IMR-90 (cell line): ENCODE measurements at regions not wholly inside any gene's neighbourhood (a gene's known extent, or its start where the extent isn't known, plus 50 kb on each side); places are given as distances from the start of the nearest gene placed in this dataset.

Source experiments
- ATAC-seq: fragments of 200-7000 bp; cut with Tn5 transposase; 2 replicates; pipeline ENCODE4 v1.9.1; 2020; ENCODE audit warnings: low read depth, mild to moderate bottlenecking, moderate library complexity
- BruUV-seq: library from RNA; stranded (reverse); fragments of 400-500 nt; replicated peaks from 2 replicates; lab custom pipeline; 2021; lab: Mats Ljungman, UMichigan
- CTCF ChIA-PET: fragments of 300-600 bp; formaldehyde crosslinking; extraction: SDS; loops from one replicate; lab custom pipeline; 2021; ENCODE audit warnings: antibody characterized with exemption; lab: Yijun Ruan, JAX
- POLR2A ChIA-PET: fragments of 300-600 bp; sonication (Branson Sonifier 250); formaldehyde crosslinking; loops from one replicate; lab custom pipeline; 2022; ENCODE audit warnings: antibody characterized with exemption; ENCODE audit not compliant: unreplicated experiment; lab: Charles Lee
- DNase-seq: peaks from one replicate; pipeline ENCODE4 v3.0.0; 2013
- H2AFZ ChIP-seq: replicated peaks from 2 replicates; pipeline ENCODE3; 2013; ENCODE audit warnings: low read length, mild to moderate bottlenecking; ENCODE audit not compliant: poor library complexity
- H2AK5ac ChIP-seq: 2 replicates; pipeline ENCODE4 v1.6.1; 2013; ENCODE audit warnings: low read depth, low read length, inconsistent platforms
- H2AK9ac ChIP-seq: replicated peaks from 2 replicates; pipeline ENCODE3; 2013; ENCODE audit warnings: mild to moderate bottlenecking, low read depth, low read length, moderate library complexity; ENCODE audit not compliant: poor library complexity
- H2BK120ac ChIP-seq: 2 replicates; pipeline ENCODE4 v1.6.1; 2013; ENCODE audit warnings: low read depth, low read length, inconsistent platforms
- H2BK15ac ChIP-seq: 3 replicates; pipeline ENCODE4 v1.6.1; 2013; ENCODE audit warnings: low read depth, low read length, inconsistent platforms
- H2BK20ac ChIP-seq: 2 replicates; pipeline ENCODE4 v1.6.1; 2013; ENCODE audit warnings: low read depth, mild to moderate bottlenecking, inconsistent platforms, low read length, moderate library complexity
- H2BK5ac ChIP-seq: 2 replicates; pipeline ENCODE4 v1.6.1; 2013; ENCODE audit warnings: mild to moderate bottlenecking, low read depth, low read length, inconsistent platforms; ENCODE audit not compliant: poor library complexity, severe bottlenecking
- H3K14ac ChIP-seq: replicated peaks from 2 replicates; pipeline ENCODE4 v1.6.1; 2013; ENCODE audit warnings: low read depth, low read length, inconsistent platforms
- H3K18ac ChIP-seq: 2 replicates; pipeline ENCODE4 v1.6.1; 2013; ENCODE audit warnings: low read depth, low read length, control low read depth
- H3K23ac ChIP-seq: 2 replicates; pipeline ENCODE4 v1.6.1; 2013; ENCODE audit warnings: low read depth, low read length, inconsistent platforms
- H3K27ac ChIP-seq: 2 replicates; pipeline ENCODE4 v1.5.1; 2013; ENCODE audit warnings: mild to moderate bottlenecking, control low read depth, low read length; ENCODE audit not compliant: insufficient read depth
- H3K27me3 ChIP-seq: 2 replicates; pipeline ENCODE4 v1.6.1; 2013; ENCODE audit warnings: low read length; ENCODE audit not compliant: control insufficient read depth, insufficient read depth
- H3K36me3 ChIP-seq: 2 replicates; pipeline ENCODE4 v1.6.1; 2013; ENCODE audit warnings: low read length, mixed read lengths; ENCODE audit not compliant: control insufficient read depth, insufficient read depth
- H3K4ac ChIP-seq: 2 replicates; pipeline ENCODE4 v1.6.1; 2013; ENCODE audit warnings: low read depth, low read length, inconsistent platforms
- H3K4me1 ChIP-seq: 2 replicates; pipeline ENCODE4 v1.6.1; 2013; ENCODE audit warnings: low read length, mixed read lengths; ENCODE audit not compliant: control insufficient read depth, insufficient read depth
- H3K4me2 ChIP-seq: 2 replicates; pipeline ENCODE4 v1.6.1; 2013; ENCODE audit warnings: low read depth, mild to moderate bottlenecking, control low read depth, low read length, moderate library complexity
- H3K4me3 ChIP-seq: 2 replicates; pipeline ENCODE4 v1.5.1; 2013; ENCODE audit warnings: low read depth, mild to moderate bottlenecking, control low read depth, low read length, moderate library complexity; ENCODE audit not compliant: insufficient read depth
- H3K56ac ChIP-seq: 2 replicates; pipeline ENCODE4 v1.6.1; 2013; ENCODE audit warnings: low read length, inconsistent platforms; ENCODE audit not compliant: insufficient read depth; ENCODE audit errors: extremely low read depth
- H3K79me1 ChIP-seq, 2 experiments: 2 replicates each; pipeline ENCODE4 v1.6.1; 2013; ENCODE audit warnings: low read length in 2 of 2, inconsistent platforms in 1 of 2, low read depth in 1 of 2
- H3K9ac ChIP-seq: 2 replicates; pipeline ENCODE4 v1.6.1; 2013; ENCODE audit warnings: low read depth, low read length, control low read depth
- H3K9me1 ChIP-seq: 2 replicates; pipeline ENCODE4 v1.6.1; 2013; ENCODE audit warnings: low read length, inconsistent platforms; ENCODE audit not compliant: insufficient read depth
- H3K9me3 ChIP-seq: 2 replicates; pipeline ENCODE4 v1.6.1; 2013; ENCODE audit warnings: low read length; ENCODE audit not compliant: control insufficient read depth, insufficient read depth
- H4K20me1 ChIP-seq: 2 replicates; pipeline ENCODE4 v1.6.1; 2013; ENCODE audit warnings: low read length, inconsistent platforms; ENCODE audit not compliant: insufficient read depth
- H4K5ac ChIP-seq: 2 replicates; pipeline ENCODE4 v1.6.1; 2013; ENCODE audit warnings: mild to moderate bottlenecking, low read depth, low read length, control low read depth
- H4K8ac ChIP-seq, 2 experiments: 2 replicates each; pipeline ENCODE4 v1.6.1; 2013; ENCODE audit warnings: low read depth in 2 of 2, low read length in 2 of 2, control low read depth in 1 of 2, inconsistent platforms in 1 of 2
- H4K91ac ChIP-seq: 2 replicates; pipeline ENCODE4 v1.6.1; 2013; ENCODE audit warnings: low read depth, low read length, inconsistent platforms; ENCODE audit not compliant: insufficient read depth
- BHLHE40 ChIP-seq: fragments of 150-350 bp; IDR thresholded peaks from 2 replicates; pipeline ENCODE4 v1.6.1; 2016; ENCODE audit warnings: mild to moderate bottlenecking, low read depth, low read length
- CEBPB ChIP-seq: IDR thresholded peaks from 2 replicates; pipeline ENCODE4 v1.6.1; 2012; ENCODE audit warnings: low read depth, low read length, improper control_type of control experiment
- MAFK ChIP-seq: IDR thresholded peaks from 2 replicates; pipeline ENCODE4 v1.6.1; 2012; ENCODE audit warnings: low read depth, low read length, improper control_type of control experiment
- NFE2L2 ChIP-seq: fragments of 150-350 bp; IDR thresholded peaks from 2 replicates; pipeline ENCODE4 v1.6.1; 2016; ENCODE audit warnings: low read depth, mild to moderate bottlenecking, low read length
- RAD21 ChIP-seq: IDR thresholded peaks from 2 replicates; pipeline ENCODE4 v1.6.1; 2012; ENCODE audit warnings: low read length, improper control_type of control experiment
- RCOR1 ChIP-seq: IDR thresholded peaks from 2 replicates; pipeline ENCODE4 v1.6.1; 2012; ENCODE audit warnings: mild to moderate bottlenecking, low read length, improper control_type of control experiment; ENCODE audit not compliant: insufficient replicate concordance
- RFX5 ChIP-seq: IDR thresholded peaks from 2 replicates; pipeline ENCODE4 v1.8.0; 2012; ENCODE audit warnings: low read depth, mild to moderate bottlenecking, low read length, moderate library complexity
- SMC3 ChIP-seq: fragments of 150-350 bp; IDR thresholded peaks from 2 replicates; pipeline ENCODE4 v1.6.1; 2016; ENCODE audit warnings: low read depth, mild to moderate bottlenecking, antibody characterized with exemption, low read length, moderate library complexity
- WGBS, 2 experiments: methylation state at CpG; one replicate each; pipeline versions ENCODE4 v1.1.5 to v1.1.7; 2013; ENCODE audit warnings: missing lambda C conversion rate in 2 of 2; ENCODE audit not compliant: insufficient read length in 1 of 2; ENCODE audit errors: extremely low coverage in 2 of 2; 5-methylcytosine and 5-hydroxymethylcytosine counted together
- dilution Hi-C: fragments of 300-500 bp; cut with HindIII; formaldehyde crosslinking; loops from one replicate; pipeline ENCODE4 v1.14.3; 2018; ENCODE audit warnings: low sequenced_read_pairs; ENCODE audit not compliant: unreplicated experiment
- in situ Hi-C: fragments of 300-500 bp; cut with MboI; formaldehyde crosslinking; loops from 3 replicates; pipeline ENCODE4 v1.14.3; 2019; ENCODE audit warnings: low sequenced_read_pairs, inconsistent platforms, mixed read lengths
- intact Hi-C: fragments of 100-400 bp; cut with micrococcal nuclease; formaldehyde crosslinking; loops from 2 replicates; pipeline ENCODE4 v1.10.0; 2022
- TF ChIP-seq, protein P1 (sequence below): fragments of 150-350 bp; IDR thresholded peaks from 2 replicates; pipeline ENCODE4 v1.6.1; 2016; ENCODE audit warnings: low read depth, mild to moderate bottlenecking, low read length, moderate library complexity, borderline replicate concordance
- TF ChIP-seq, protein P2 (sequence below): conservative IDR thresholded peaks from 2 replicates; pipeline ENCODE4 v1.5.1; 2012; ENCODE audit warnings: mild to moderate bottlenecking, low read depth, low read length, improper control_type of control experiment

DNA sequence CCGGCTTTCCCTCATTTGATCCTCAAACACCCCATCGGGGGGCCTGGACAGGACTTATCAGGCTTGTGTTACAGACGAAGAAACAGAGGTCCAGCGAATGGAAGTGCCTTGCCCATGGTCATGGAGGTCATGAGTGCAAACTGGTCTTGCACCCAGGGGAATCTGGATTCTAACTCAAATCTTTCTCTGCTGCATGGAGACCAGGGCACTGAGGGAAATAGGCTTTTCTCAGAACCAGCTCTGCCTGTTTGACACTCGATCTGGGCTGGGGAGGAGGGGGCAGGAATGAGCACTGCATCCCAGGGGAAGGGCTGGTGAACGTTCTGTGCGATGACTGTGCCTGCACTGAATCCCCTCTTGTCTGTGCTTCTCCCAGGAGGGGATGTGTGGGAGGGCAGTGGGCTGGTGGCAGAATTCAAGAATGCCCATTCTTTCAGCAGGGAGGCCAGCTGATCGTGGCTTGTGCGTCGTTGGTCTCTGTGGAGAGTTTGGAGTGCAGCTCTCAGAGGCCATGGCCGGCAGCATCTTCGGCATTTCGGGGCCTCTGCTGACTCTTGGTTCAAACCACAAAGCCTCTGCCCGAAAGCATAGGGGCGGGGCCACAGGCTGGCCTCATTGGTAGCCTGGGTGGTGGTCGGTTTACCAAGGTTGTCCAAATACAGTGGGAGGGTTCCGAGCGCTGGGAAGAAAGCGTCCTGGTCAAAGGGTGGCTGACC, 171.6 kb downstream of the DDX1 start:
- Histone ChIP-seq H4K20me1 (no peaks in the 10 kb centered on the region), H3K9me3 (peaks cover 24% of the 10 kb centered on the region), H3K36me3 (no peaks in the 10 kb centered on the region), H3K79me1 (no peaks in the 10 kb centered on the region), H3K27me3 (no peaks in the 10 kb centered on the region), H3K27ac (no peak overlapping the region), H4K5ac (no peak overlapping the region), H2BK15ac (no peak overlapping the region), H2BK20ac (no peak overlapping the region), H3K23ac (no peak overlapping the region), H3K4ac (no peak overlapping the region), H3K56ac (no peak overlapping the region), H3K4me3 (no peak overlapping the region), H3K9me1 (no peaks in the 10 kb centered on the region), H3K4me1 (no peaks in the 10 kb centered on the region), H2AFZ (no peak overlapping the region), H2AK9ac (no peak overlapping the region), H3K4me2 (no peak overlapping the region), H4K8ac (no peak overlapping the region), H4K91ac (no peak overlapping the region), H2BK120ac (no peak overlapping the region), H2BK5ac (no peak overlapping the region), H3K14ac (no peak overlapping the region), H3K9ac (no peak overlapping the region), H3K18ac (no peak overlapping the region), H2AK5ac (no peak overlapping the region)
- in situ Hi-C loops, result no loop called here
- POLR2A ChIA-PET, result no interaction called here
- no peak for TF ChIP-seq CEBPB
- no peak for TF ChIP-seq NFE2L2
- TF ChIP-seq, protein P1, sequence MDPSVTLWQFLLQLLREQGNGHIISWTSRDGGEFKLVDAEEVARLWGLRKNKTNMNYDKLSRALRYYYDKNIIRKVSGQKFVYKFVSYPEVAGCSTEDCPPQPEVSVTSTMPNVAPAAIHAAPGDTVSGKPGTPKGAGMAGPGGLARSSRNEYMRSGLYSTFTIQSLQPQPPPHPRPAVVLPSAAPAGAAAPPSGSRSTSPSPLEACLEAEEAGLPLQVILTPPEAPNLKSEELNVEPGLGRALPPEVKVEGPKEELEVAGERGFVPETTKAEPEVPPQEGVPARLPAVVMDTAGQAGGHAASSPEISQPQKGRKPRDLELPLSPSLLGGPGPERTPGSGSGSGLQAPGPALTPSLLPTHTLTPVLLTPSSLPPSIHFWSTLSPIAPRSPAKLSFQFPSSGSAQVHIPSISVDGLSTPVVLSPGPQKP, result no peak
- no peak for TF ChIP-seq MAFK
- no peak for TF ChIP-seq BHLHE40
- TF ChIP-seq, protein P2, sequence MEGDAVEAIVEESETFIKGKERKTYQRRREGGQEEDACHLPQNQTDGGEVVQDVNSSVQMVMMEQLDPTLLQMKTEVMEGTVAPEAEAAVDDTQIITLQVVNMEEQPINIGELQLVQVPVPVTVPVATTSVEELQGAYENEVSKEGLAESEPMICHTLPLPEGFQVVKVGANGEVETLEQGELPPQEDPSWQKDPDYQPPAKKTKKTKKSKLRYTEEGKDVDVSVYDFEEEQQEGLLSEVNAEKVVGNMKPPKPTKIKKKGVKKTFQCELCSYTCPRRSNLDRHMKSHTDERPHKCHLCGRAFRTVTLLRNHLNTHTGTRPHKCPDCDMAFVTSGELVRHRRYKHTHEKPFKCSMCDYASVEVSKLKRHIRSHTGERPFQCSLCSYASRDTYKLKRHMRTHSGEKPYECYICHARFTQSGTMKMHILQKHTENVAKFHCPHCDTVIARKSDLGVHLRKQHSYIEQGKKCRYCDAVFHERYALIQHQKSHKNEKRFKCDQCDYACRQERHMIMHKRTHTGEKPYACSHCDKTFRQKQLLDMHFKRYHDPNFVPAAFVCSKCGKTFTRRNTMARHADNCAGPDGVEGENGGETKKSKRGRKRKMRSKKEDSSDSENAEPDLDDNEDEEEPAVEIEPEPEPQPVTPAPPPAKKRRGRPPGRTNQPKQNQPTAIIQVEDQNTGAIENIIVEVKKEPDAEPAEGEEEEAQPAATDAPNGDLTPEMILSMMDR, result no peak
- no peak for TF ChIP-seq RAD21
- no peak for TF ChIP-seq RFX5
- no peak for TF ChIP-seq SMC3
- no peak for TF ChIP-seq RCOR1
- intact Hi-C loops, result no loop called here
- ATAC-seq (no peak), DNase-seq (no peak)
- CTCF ChIA-PET, result no interaction called here
- BruUV-seq, result no TSS peak
- 66% methylated on average over 10 of the region's 19 CpGs; no CpG with 5 or more reads in 1 of the 2 experiments for WGBS, 2 experiments
- dilution Hi-C loops, result no loop called here
